ENCODE measurements at regions not wholly inside any gene's neighbourhood (a gene's known extent, or its start where the extent isn't known, plus 50 kb on each side); places are given as distances from the start of the nearest gene placed in this dataset.

GRCh38 chr6:86153521-86153920 lies 510.8 kb upstream of the SYNCRIP start:
- TF ChIP-seq CTCF (IDR thresholded peaks at IDR 0.05; ENCODE audit: borderline replicate concordance, extremely low read depth, low read length, poor library complexity, severe bottlenecking), result no peak
- TF ChIP-seq EZH2 (IDR thresholded peaks at IDR 0.05; ENCODE audit: borderline replicate concordance, low read depth, low read length, severe bottlenecking), result no peak
